Peyer's patch (tissue), 4 donors: ENCODE measurements at regions not wholly inside any gene's neighbourhood (a gene's known extent, or its start where the extent isn't known, plus 50 kb on each side); places are given as distances from the start of the nearest gene placed in this dataset.

Experiments used
- POLR2A ChIP-seq, 2 donors: fragments of 450-650 bp; IDR thresholded peaks; one replicate each; pipeline ENCODE4 v1.5.1; 2017; ENCODE audit warnings: antibody characterized with exemption in 2 of 2, mild to moderate bottlenecking in 2 of 2, moderate library complexity in 2 of 2
- TF ChIP-seq, protein P1 (sequence below), 6 experiments: fragments of 450-650 bp in 4 of 6; fragments of 200-600 bp in 2 of 6; sonication (generic) in 1 of 6; IDR thresholded peaks; one replicate each; pipeline ENCODE4 v1.5.1; 2017 to 2019; ENCODE audit warnings: antibody characterized with exemption in 6 of 6, mild to moderate bottlenecking in 3 of 6, moderate library complexity in 1 of 6

DNA sequence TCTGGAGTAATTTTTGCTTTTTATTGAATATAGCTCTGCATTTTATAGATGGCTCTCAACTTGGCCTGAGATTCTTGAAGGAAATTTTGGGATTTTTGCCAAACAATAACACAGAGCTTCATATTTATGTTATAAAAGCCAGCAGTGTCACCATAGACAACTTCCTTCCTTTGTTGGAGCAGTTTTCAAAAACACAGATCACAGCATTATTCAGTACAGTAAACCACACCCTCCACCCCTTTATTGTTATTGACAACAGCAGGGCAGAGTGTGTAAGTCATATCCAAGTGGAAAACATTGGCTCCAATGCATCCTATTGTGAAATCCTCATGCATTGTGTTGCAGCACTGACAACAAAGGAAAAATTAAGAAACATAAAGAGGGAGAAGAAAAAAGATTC, 62.6 kb upstream of the PRSS23 start:
- TF ChIP-seq POLR2A (IDR thresholded peaks at IDR 0.05): no peak
- TF ChIP-seq, protein P1, sequence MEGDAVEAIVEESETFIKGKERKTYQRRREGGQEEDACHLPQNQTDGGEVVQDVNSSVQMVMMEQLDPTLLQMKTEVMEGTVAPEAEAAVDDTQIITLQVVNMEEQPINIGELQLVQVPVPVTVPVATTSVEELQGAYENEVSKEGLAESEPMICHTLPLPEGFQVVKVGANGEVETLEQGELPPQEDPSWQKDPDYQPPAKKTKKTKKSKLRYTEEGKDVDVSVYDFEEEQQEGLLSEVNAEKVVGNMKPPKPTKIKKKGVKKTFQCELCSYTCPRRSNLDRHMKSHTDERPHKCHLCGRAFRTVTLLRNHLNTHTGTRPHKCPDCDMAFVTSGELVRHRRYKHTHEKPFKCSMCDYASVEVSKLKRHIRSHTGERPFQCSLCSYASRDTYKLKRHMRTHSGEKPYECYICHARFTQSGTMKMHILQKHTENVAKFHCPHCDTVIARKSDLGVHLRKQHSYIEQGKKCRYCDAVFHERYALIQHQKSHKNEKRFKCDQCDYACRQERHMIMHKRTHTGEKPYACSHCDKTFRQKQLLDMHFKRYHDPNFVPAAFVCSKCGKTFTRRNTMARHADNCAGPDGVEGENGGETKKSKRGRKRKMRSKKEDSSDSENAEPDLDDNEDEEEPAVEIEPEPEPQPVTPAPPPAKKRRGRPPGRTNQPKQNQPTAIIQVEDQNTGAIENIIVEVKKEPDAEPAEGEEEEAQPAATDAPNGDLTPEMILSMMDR (IDR thresholded peaks at IDR 0.05): no peak
